ENCODE measurements at regions not wholly inside any gene's neighbourhood (a gene's known extent, or its start where the extent isn't known, plus 50 kb on each side); places are given as distances from the start of the nearest gene placed in this dataset.

DNA sequence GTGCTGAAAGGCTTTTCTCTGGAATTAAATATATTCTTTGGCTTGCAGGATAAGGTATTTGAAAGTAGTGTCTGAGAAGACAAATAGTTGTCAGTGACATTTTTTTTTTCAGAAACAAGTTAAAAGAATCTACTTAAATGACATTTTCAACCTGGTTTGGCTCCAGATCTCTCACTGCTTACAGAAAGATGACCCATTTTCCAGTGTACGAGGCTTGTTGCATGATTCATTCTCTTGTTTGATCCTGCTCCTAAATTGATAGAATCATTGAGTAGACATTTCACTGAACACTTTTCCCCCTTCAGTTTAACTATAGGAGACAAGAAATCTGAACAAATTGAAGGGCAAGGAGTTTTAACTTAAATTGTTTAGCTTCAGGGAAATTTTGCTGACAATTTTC is 546.1 kb downstream of the ZNF608 start:
- no peak overlapping the region for H3K27ac ChIP-seq (ENCODE audit: low read depth, low read length, poor library complexity, severe bottlenecking)
- intact Hi-C loops (cut with micrococcal nuclease; ENCODE audit: unreplicated experiment), result no loop called here
- ChIA-PET CTCF (no interaction called here), POLR2A (ENCODE audit: low non-redundant PET) (no interaction called here)
- no peaks in the 10 kb centered on the region for H3K9me3 ChIP-seq (ENCODE audit: low read depth, low read length, poor library complexity, severe bottlenecking)
- H3K4me1 ChIP-seq (ENCODE audit: insufficient read depth, low read length, poor library complexity, severe bottlenecking), result no peaks in the 10 kb centered on the region
- TF ChIP-seq, protein P1, sequence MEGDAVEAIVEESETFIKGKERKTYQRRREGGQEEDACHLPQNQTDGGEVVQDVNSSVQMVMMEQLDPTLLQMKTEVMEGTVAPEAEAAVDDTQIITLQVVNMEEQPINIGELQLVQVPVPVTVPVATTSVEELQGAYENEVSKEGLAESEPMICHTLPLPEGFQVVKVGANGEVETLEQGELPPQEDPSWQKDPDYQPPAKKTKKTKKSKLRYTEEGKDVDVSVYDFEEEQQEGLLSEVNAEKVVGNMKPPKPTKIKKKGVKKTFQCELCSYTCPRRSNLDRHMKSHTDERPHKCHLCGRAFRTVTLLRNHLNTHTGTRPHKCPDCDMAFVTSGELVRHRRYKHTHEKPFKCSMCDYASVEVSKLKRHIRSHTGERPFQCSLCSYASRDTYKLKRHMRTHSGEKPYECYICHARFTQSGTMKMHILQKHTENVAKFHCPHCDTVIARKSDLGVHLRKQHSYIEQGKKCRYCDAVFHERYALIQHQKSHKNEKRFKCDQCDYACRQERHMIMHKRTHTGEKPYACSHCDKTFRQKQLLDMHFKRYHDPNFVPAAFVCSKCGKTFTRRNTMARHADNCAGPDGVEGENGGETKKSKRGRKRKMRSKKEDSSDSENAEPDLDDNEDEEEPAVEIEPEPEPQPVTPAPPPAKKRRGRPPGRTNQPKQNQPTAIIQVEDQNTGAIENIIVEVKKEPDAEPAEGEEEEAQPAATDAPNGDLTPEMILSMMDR (conservative IDR thresholded peaks at IDR 0.05; ENCODE audit: low read depth, low read length), result no peak
- TF ChIP-seq EZH2 (IDR thresholded peaks at IDR 0.05; ENCODE audit: borderline replicate concordance, low read depth, low read length, poor library complexity, severe bottlenecking), result no peak
- DNase-seq (ENCODE audit: low spot score), result no peak
- H3K36me3 ChIP-seq (ENCODE audit: insufficient read depth, low read length, poor library complexity, severe bottlenecking), result no peaks in the 10 kb centered on the region
- H3K4me3 ChIP-seq (ENCODE audit: low read depth, low read length, poor library complexity, severe bottlenecking), result no peak overlapping the region
- H3K27me3 ChIP-seq (replicated peaks; ENCODE audit: insufficient read depth, low read depth, low read length, poor library complexity), result no peaks in the 10 kb centered on the region
- no TSS peak for BruUV-seq (replicated peaks)

DNA sequence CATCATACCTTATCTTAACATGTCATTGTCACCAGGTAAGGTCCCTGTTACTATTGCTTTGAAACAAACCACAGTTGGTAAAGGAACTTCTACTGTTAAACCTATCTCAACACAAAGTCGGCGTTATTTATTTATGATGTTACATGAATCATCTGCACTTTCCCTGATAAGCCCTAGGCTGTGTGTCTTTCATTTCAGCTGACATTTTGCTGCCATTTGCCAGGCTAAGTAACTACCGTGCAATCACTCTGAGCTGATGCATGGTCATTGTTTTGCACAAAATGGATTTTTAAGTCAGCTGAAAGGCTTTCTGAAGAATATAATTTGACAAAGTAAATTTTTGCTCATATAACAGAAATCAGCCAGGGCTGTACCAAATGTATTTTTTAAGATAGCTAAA is 546.5 kb downstream of the ZNF608 start:
- no peaks in the 10 kb centered on the region for H3K36me3 ChIP-seq (ENCODE audit: insufficient read depth, low read length, poor library complexity, severe bottlenecking)
- intact Hi-C loops (cut with micrococcal nuclease; ENCODE audit: unreplicated experiment), result no loop called here
- H3K27me3 ChIP-seq (replicated peaks; ENCODE audit: insufficient read depth, low read depth, low read length, poor library complexity), result no peaks in the 10 kb centered on the region
- DNase-seq (ENCODE audit: low spot score), result no peak
- H3K4me1 ChIP-seq (ENCODE audit: insufficient read depth, low read length, poor library complexity, severe bottlenecking), result no peaks in the 10 kb centered on the region
- CTCF ChIA-PET, result no interaction called here
- no TSS peak for BruUV-seq (replicated peaks)
- POLR2A ChIA-PET (ENCODE audit: low non-redundant PET), result no interaction called here
- H3K9me3 ChIP-seq (ENCODE audit: low read depth, low read length, poor library complexity, severe bottlenecking), result no peaks in the 10 kb centered on the region
- no peak overlapping the region for H3K4me3 ChIP-seq (ENCODE audit: low read depth, low read length, poor library complexity, severe bottlenecking)
- H3K27ac ChIP-seq (ENCODE audit: low read depth, low read length, poor library complexity, severe bottlenecking), result no peak overlapping the region
- TF ChIP-seq, protein P1 (conservative IDR thresholded peaks at IDR 0.05; ENCODE audit: low read depth, low read length), result no peak
- TF ChIP-seq EZH2 (IDR thresholded peaks at IDR 0.05; ENCODE audit: borderline replicate concordance, low read depth, low read length, poor library complexity, severe bottlenecking), result no peak

DNA sequence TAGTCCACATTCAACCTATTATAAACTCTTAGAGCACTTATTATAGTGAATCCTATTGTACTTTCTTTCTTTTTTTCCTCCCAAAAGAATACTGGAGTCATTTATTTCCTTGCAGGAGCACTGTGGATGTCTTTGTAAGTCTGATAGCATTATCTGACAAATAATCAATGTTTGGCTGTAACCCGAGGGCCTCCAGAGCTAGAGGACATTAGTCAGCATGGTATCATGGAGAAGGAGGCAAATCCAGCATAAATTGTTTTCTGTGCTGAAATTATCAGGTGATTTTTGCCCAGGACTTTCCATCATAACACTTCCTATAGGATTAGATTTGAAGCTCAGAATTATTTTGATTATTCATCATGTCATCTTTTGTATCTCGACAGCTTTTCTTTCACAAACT is 551.0 kb downstream of the ZNF608 start:
- DNase-seq (ENCODE audit: low spot score), result no peak
- peaks cover 2% of the 10 kb centered on the region for H3K27me3 ChIP-seq (replicated peaks; ENCODE audit: insufficient read depth, low read depth, low read length, poor library complexity)
- H3K27ac ChIP-seq (ENCODE audit: low read depth, low read length, poor library complexity, severe bottlenecking), result no peak overlapping the region
- no peaks in the 10 kb centered on the region for H3K9me3 ChIP-seq (ENCODE audit: low read depth, low read length, poor library complexity, severe bottlenecking)
- BruUV-seq (replicated peaks), result no TSS peak
- H3K4me1 ChIP-seq (ENCODE audit: insufficient read depth, low read length, poor library complexity, severe bottlenecking), result no peaks in the 10 kb centered on the region
- ChIA-PET CTCF (no interaction called here), POLR2A (ENCODE audit: low non-redundant PET) (no interaction called here)
- intact Hi-C loops (cut with micrococcal nuclease; ENCODE audit: unreplicated experiment), result no loop called here
- H3K4me3 ChIP-seq (ENCODE audit: low read depth, low read length, poor library complexity, severe bottlenecking), result no peak overlapping the region
- no peaks in the 10 kb centered on the region for H3K36me3 ChIP-seq (ENCODE audit: insufficient read depth, low read length, poor library complexity, severe bottlenecking)
- TF ChIP-seq, protein P1 (conservative IDR thresholded peaks at IDR 0.05; ENCODE audit: low read depth, low read length), result no peak
- no peak for TF ChIP-seq EZH2 (IDR thresholded peaks at IDR 0.05; ENCODE audit: borderline replicate concordance, low read depth, low read length, poor library complexity, severe bottlenecking)
